ENCODE measurements at regions not wholly inside any gene's neighbourhood (a gene's known extent, or its start where the extent isn't known, plus 50 kb on each side); places are given as distances from the start of the nearest gene placed in this dataset.

- no peak for TF ChIP-seq CTCF (IDR thresholded peaks at IDR 0.05)
- TF ChIP-seq EZH2 (IDR thresholded peaks at IDR 0.05; ENCODE audit: borderline replicate concordance, insufficient read depth, low read depth, low read length, poor library complexity, severe bottlenecking) = no peak
Observed at GRCh38 chr7:149558149-149558861, 60.7 kb upstream of the ZNF746 start.
